IMR-90 (cell line): ENCODE measurements at regions not wholly inside any gene's neighbourhood (a gene's known extent, or its start where the extent isn't known, plus 50 kb on each side); places are given as distances from the start of the nearest gene placed in this dataset.

ENCODE experiments used
- CTCF ChIP-seq: conservative IDR thresholded peaks from 2 replicates; pipeline ENCODE4 v1.5.1; 2012; ENCODE audit warnings: mild to moderate bottlenecking, low read depth, low read length, improper control_type of control experiment
- SMC3 ChIP-seq: fragments of 150-350 bp; IDR thresholded peaks from 2 replicates; pipeline ENCODE4 v1.6.1; 2016; ENCODE audit warnings: low read depth, mild to moderate bottlenecking, antibody characterized with exemption, low read length, moderate library complexity

GRCh38 chr20:12371990-12372389, 454.3 kb downstream of the BTBD3 start:
- TF ChIP-seq SMC3: no peak
- TF ChIP-seq CTCF: no peak
